ENCODE measurements at regions not wholly inside any gene's neighbourhood (a gene's known extent, or its start where the extent isn't known, plus 50 kb on each side); places are given as distances from the start of the nearest gene placed in this dataset.
A peak's percentile ranks its signal among the peaks of the same experiment; 100 is the strongest.
"Not testable (repeated sequence)": the region's sequence is repeated elsewhere in the genome, so short reads cannot be mapped to it uniquely, and the experiment has no call there.

- DNase-seq (ENCODE audit: low read depth), result no peak
- no peak for TF ChIP-seq CTCF (IDR thresholded peaks at IDR 0.05; ENCODE audit: insufficient read depth, low read depth, low read length, missing control alignments)
- no peak overlapping the region for H3K4me3 ChIP-seq (ENCODE audit: low read length)
These were observed 184.7 kb upstream of the TRPM3 start for GRCh38 chr9:71306134-71306533.

GRCh38 chr9:71303351-71303750 is 181.9 kb upstream of the TRPM3 start:
- peak; percentile 5 for DNase-seq (ENCODE audit: low read depth)
- no peak for TF ChIP-seq CTCF (IDR thresholded peaks at IDR 0.05; ENCODE audit: insufficient read depth, low read depth, low read length, missing control alignments)
- H3K4me3 ChIP-seq (ENCODE audit: low read length), result no peak overlapping the region

- no peak overlapping the region for H3K4me3 ChIP-seq (ENCODE audit: low read length)
- no peak for TF ChIP-seq CTCF (IDR thresholded peaks at IDR 0.05; ENCODE audit: insufficient read depth, low read depth, low read length, missing control alignments)
- no peak for DNase-seq (ENCODE audit: low read depth)
These were observed 181.4 kb upstream of the TRPM3 start for GRCh38 chr9:71302776-71303175.

GRCh38 chr9:71295928-71296327 is 174.5 kb upstream of the TRPM3 start:
- H3K4me3 ChIP-seq (ENCODE audit: low read length), result no peak overlapping the region
- no peak for TF ChIP-seq CTCF (IDR thresholded peaks at IDR 0.05; ENCODE audit: insufficient read depth, low read depth, low read length, missing control alignments)
- DNase-seq (ENCODE audit: low read depth), result no peak

- no peak for DNase-seq (ENCODE audit: low read depth)
- TF ChIP-seq CTCF (IDR thresholded peaks at IDR 0.05; ENCODE audit: insufficient read depth, low read depth, low read length, missing control alignments), result no peak
- H3K4me3 ChIP-seq (ENCODE audit: low read length), result no peak overlapping the region
These were observed 164.7 kb upstream of the TRPM3 start for GRCh38 chr9:71286146-71286545.

GRCh38 chr9:71285191-71285656 is 163.8 kb upstream of the TRPM3 start:
- H3K4me3 ChIP-seq (ENCODE audit: low read length), result no peak overlapping the region
- DNase-seq (ENCODE audit: low read depth), result peak; percentile 73
- peak; percentile 88 for TF ChIP-seq CTCF (IDR thresholded peaks at IDR 0.05; ENCODE audit: insufficient read depth, low read depth, low read length, missing control alignments)

GRCh38 chr9:71282116-71282515 is 160.7 kb upstream of the TRPM3 start:
- DNase-seq (ENCODE audit: low read depth), result not testable (repeated sequence)

More at GRCh38 chr9:71282116-71282515, 160.7 kb upstream of the TRPM3 start:
- H3K4me3 ChIP-seq (ENCODE audit: low read length), result not testable (repeated sequence)

Measured in epithelial cell of esophagus (primary cell).